ENCODE measurements at regions not wholly inside any gene's neighbourhood (a gene's known extent, or its start where the extent isn't known, plus 50 kb on each side); places are given as distances from the start of the nearest gene placed in this dataset.
"Not testable (repeated sequence)": the region's sequence is repeated elsewhere in the genome, so short reads cannot be mapped to it uniquely, and the experiment has no call there.

GRCh38 chrX:65971151-65971550 lies 68.7 kb downstream of the VSIG4 start:
- DNase-seq, result no peak

GRCh38 chrX:65967159-65967558 lies 72.7 kb downstream of the VSIG4 start:
- DNase-seq, result not testable (repeated sequence)

GRCh38 chrX:65961714-65962113 lies 78.2 kb downstream of the VSIG4 start:
- DNase-seq, result no peak

- no peak for DNase-seq
These were observed 91.8 kb downstream of the VSIG4 start for GRCh38 chrX:65948103-65948502.

- no peak for DNase-seq
These were observed 98.1 kb downstream of the VSIG4 start for GRCh38 chrX:65941775-65942174.

- DNase-seq, result no peak
These were observed 106.7 kb downstream of the VSIG4 start for GRCh38 chrX:65933085-65933589.

- peak; percentile 41 to 52 for DNase-seq
These were observed 107.5 kb downstream of the VSIG4 start for GRCh38 chrX:65932173-65933084.

GRCh38 chrX:65928522-65928921 lies 111.4 kb downstream of the VSIG4 start:
- DNase-seq, result no peak

- DNase-seq, result not testable (repeated sequence)
These were observed 112.5 kb downstream of the VSIG4 start for GRCh38 chrX:65927386-65927785.

- DNase-seq, result peak; percentile 43 to 48
These were observed 113.5 kb downstream of the VSIG4 start for GRCh38 chrX:65926095-65927019.

GRCh38 chrX:65925592-65925991 lies 114.3 kb downstream of the VSIG4 start:
- no peak for DNase-seq

- no peak for DNase-seq
These were observed 114.9 kb downstream of the VSIG4 start for GRCh38 chrX:65925005-65925404.

GRCh38 chrX:65921363-65921762 lies 118.5 kb downstream of the VSIG4 start:
- DNase-seq, result no peak

- DNase-seq, result no peak
These were observed 119.3 kb downstream of the VSIG4 start for GRCh38 chrX:65920620-65921019.

- no peak for DNase-seq
These were observed 129.0 kb downstream of the VSIG4 start for GRCh38 chrX:65910899-65911298.

- DNase-seq, result no peak
These were observed 136.1 kb downstream of the VSIG4 start for GRCh38 chrX:65903750-65904149.

GRCh38 chrX:65902011-65902410 lies 137.9 kb downstream of the VSIG4 start:
- no peak for DNase-seq

GRCh38 chrX:65900850-65901844 lies 138.7 kb downstream of the VSIG4 start:
- no peak for DNase-seq

GRCh38 chrX:65894133-65894532 lies 145.7 kb downstream of the VSIG4 start:
- no peak for DNase-seq

GRCh38 chrX:65891817-65892216 lies 148.1 kb downstream of the VSIG4 start:
- not testable (repeated sequence) for DNase-seq

- not testable (repeated sequence) for DNase-seq
These were observed 151.7 kb downstream of the VSIG4 start for GRCh38 chrX:65888150-65888549.

- DNase-seq, result no peak
These were observed 156.3 kb downstream of the VSIG4 start for GRCh38 chrX:65883556-65883955.
